ENCODE measurements at regions not wholly inside any gene's neighbourhood (a gene's known extent, or its start where the extent isn't known, plus 50 kb on each side); places are given as distances from the start of the nearest gene placed in this dataset.
"Not testable (repeated sequence)": the region's sequence is repeated elsewhere in the genome, so short reads cannot be mapped to it uniquely, and the experiment has no call there.

GRCh38 chr18:39611381-39612100, 2045.9 kb upstream of the CELF4 start:
- no peak for DNase-seq

DNA sequence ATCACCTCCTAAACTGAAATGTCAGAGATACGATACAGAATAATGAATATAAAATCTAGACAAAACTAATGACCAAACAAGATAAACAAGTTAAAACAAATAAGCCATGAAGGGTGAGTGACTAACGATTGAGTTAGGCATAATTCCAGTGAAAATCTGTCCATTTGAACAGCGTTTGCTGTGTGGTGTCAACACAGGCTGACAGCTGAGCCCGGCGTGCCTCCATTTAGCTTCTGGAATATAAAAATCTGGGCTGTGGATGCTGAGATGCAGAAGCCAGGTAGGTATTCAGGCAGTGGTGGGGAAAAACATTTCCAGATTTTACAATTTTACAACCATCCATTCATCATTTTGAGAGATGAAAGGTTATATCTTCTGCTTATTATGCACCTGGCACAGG, 2041.4 kb upstream of the CELF4 start:
- DNase-seq = no peak

DNA sequence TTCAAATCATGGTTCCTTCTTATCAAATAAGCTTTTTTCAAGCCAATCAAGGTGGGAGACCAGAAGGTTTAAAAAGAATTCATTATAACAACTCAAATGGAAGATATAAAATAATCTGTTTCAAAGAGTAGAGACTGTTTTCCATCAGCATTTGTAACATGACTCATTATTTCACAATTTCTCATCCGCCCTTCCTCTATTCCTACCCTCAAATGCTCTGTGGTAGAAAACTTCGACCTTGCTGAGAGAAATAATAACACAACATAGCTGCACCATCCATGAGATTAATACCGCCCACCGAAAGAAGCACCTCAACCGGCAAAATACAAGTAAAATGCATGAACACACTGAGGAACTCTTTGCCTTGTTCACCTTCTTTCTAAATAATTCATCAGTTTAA, 2039.2 kb upstream of the CELF4 start:
- DNase-seq = peak; percentile 23

GRCh38 chr18:39602131-39602530, 2036.5 kb upstream of the CELF4 start:
- no peak for DNase-seq

DNA sequence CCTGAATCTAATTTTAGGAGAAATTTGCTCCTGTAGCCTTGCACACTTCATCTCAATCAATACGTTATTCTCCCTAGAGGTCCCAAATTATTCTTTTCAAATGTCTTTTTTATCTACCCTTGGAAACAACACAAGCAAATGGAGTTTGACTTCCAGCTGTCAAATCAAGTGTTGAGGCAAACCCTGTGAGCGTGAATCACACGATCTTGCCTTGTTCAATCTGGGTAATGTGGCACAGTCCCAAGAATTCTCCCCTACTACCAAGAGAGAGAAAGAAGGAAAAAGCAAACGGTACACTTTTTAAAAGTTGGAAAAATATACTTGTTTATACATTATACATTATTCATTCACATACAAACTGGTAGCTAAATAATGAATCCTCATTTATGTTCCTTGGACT, 2035.3 kb upstream of the CELF4 start:
- no peak for DNase-seq

DNA sequence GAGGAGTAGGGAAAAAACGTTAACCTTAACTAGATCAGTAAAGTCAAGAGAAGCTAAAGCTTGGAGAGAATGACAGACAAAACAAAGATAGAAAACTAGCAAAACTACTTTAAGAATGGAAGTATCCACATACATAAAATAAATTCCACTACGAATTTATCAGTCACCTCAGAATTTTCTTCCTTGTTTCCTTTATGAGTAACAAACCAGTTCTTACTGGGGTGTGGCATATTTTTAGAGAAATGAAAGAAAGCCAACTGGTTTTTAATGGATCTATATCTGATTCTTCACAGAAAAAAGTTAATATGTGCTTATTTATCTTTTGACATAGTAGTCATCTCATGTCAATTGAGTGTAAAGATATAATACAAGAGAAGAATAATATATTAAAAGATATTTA, 2033.7 kb upstream of the CELF4 start:
- no peak for DNase-seq

DNA sequence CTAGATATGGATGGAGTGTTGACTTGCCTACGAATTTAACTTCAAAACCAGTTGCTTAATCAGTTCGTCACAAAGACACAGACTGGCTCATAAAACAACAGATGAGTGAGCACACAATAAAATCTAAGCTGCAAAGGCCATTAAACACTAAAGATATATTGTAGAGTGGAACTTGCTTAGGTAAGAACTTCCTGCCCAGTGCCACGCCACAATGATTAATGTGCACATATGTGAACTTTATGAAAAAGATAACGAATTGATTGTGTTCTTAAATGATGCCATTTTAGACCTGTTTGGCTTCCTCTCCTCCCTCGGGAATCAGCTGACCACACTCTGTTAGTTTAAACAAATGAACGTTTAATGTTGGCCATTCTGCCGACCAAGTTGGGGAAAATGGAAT, 2031.3 kb upstream of the CELF4 start:
- no peak for DNase-seq

DNA sequence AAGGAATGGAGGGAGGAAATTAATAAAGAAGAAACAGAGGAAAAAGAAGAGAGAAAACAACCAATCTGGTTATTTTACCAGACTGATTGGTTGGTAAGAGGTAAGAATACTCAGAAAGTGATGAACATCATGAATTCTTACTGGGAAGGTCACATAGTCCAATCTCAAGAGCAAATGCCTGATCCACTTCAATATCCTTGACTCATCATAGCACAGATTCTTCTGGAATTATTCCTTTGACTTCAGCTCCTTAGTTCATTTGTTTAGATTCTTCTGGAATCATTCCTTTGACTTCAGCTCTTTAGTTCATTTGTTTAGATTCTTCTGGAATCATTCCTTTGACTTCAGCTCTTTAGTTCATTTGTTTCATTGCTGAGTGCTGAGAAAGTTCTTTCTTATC, 2030.6 kb upstream of the CELF4 start:
- DNase-seq = no peak

DNA sequence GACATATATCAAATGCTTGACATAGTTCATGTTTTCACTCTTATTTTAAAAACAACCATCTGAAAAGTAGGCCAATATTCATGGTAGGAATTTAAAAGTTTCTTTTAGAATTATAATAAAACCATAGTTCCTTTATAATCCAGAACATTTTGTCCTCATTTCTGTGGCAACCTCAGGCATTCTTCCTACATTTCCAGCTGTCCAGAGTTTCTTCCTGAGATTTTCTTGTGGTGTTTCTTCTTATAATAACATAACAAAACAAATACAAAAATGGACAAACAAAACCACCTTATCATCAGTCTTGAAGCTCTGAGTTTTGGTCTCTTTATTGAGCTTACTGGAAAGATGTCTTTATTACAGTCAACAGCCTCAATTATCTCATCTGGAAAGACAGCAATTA, 2028.6 kb upstream of the CELF4 start:
- DNase-seq = no peak

DNA sequence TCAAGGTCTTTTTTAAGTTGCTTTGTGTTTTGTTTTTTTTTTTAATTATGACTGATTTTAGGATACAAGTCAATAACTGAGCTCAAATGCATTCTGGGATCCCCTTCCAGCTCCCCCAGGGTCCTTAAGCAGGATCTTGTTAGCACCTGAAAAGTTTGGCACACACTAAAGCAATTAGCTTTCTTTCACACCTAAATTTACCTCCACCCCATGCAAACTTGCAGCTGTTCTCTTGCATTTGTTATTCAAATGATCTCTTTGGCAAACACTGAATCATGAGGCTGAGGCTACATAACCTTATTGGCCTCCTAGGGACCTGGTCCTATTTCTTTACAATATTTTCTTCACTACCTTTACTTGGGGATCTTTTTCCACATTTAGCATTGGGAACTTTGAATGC, 2026.1 kb upstream of the CELF4 start:
- no peak for DNase-seq

DNA sequence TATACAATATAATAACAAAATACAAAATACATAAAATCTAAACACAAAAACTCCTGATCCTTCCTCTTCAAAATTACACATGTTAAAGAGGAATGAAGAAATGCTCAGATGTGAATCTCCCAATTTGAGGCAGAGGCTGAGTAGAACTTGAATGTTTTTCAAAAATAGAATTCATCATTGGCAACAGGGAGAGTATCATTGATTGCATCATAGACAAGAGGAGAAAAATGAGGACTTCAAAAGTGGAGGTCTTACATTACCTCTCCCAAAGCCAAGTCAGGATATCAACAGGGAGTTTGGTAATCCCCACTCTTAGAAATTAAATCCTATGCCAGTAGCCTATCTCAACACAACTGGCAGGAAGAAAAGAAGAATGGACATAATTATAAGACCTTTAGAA, 2023.9 kb upstream of the CELF4 start:
- DNase-seq = no peak

DNA sequence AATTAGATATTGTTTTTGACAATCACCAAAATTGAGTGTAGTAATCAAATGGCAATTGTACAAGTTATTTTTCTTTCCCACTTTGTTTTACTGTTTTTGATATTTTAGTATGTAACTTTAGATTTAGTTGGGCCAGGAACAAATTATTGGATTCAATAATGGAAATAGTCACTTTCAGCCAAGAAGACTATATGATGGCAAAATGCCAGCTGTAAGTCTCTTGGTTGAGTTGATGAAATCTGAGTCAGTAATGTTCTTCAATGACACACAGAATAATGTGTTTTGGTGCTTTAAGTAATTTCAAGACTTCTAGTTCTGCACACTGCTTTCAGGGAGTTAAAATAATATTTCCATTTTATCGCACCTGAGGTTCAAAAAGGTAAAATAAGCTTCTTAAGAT, 2022.0 kb upstream of the CELF4 start:
- DNase-seq = no peak

DNA sequence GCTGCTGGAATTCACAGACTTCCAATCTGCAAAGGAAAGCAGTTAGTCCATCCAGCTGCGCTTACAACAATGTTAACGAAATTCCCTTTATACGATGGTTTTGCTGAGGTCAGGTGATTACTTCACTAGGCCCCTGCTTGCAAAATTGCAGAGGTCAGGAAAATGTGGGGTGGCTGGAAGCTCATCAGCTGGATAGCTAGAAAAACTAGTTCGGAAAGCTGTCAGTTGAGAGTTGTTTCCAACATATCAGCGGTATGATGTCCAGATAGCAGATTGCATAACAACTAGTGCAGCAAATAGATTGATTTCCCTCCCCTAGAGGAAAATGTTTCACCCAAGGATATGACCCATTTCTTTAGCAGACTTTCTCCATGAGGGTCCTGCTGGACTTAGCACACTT, 2021.1 kb upstream of the CELF4 start:
- no peak for DNase-seq

DNA sequence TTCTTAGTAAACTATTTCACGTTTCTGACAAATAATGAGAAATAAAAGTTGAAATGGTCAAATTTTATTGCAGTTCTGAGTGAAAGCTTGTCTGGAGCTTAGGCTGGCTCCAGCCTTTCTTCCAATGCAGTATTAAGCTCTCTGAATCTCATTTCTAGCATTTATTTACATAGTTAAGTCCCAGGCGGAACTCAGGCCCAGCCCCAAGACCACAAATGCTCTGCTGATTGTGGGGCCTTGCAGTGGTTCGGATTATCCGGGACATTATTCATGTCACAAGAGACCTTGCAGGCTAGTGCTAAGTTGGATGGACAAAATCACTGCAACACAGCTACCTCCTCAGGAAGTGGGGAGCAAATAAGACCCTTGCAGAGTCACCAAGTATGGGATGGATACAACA, 2009.3 kb upstream of the CELF4 start:
- no peak for DNase-seq

- DNase-seq = peak; percentile 29
Measured at GRCh38 chr18:39571511-39571910, 2005.9 kb upstream of the CELF4 start.

GRCh38 chr18:39565551-39566230, 2000.1 kb upstream of the CELF4 start:
- not testable (repeated sequence) for DNase-seq

DNA sequence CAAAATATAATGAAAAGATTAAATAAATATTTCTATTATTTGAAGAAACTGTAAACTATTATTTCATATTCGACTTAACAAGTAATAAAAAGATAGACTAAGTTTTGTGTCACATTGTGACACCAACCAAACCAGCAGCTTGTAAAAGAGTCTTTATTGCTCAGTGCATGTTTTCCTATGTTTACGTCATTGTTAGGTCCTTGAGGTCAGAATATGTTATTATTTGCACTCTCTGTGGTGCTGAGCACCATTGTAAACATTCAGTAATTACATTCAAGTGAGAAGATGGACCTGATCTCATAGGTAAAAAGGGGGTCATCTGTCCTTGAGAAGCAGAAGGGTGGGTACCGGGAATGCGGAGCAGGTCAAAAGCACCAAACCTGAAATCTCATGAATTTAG, 1999.1 kb upstream of the CELF4 start:
- no peak for DNase-seq

- DNase-seq = no peak
Measured at GRCh38 chr18:39561126-39561525, 1995.5 kb upstream of the CELF4 start.

GRCh38 chr18:39558658-39559057, 1993.1 kb upstream of the CELF4 start:
- no peak for DNase-seq

DNA sequence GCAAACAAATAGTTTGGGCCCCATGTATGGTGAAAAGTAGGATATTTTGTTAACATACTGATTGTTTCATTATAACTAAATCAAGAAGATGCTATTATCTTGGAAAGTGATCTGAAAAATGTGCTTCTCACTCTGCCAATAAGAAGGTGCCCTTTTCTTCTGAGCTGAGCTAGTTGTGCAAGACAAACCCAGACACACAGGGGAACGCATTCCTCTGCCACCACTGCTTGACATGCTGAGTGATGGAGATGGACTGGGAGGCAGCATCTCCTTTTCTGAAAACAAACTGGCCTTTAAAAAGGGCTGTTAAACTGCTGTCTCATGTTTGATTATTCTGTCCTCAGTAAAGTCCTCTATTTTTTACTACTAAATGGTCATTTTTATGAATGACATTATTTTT, 1989.9 kb upstream of the CELF4 start:
- DNase-seq = no peak

DNA sequence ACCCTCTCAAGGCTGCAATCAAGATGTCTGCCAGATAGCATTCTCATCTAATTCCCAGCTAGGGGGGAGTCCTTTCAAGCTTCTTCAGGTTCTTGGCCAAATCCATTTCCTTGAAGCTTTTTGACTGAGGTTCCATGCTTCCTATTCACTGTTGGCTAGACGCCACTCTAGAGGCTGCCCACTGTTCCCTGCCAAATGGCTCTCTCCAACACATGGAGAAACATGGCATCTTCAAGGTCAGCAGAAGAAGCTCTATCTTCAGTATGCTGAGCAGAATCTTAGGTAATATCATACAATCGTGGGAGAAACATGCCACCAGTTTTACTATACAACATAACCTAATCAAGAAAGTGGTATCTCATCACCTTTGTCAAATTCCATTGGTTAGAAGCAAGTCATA, 1985.1 kb upstream of the CELF4 start:
- no peak for DNase-seq

DNA sequence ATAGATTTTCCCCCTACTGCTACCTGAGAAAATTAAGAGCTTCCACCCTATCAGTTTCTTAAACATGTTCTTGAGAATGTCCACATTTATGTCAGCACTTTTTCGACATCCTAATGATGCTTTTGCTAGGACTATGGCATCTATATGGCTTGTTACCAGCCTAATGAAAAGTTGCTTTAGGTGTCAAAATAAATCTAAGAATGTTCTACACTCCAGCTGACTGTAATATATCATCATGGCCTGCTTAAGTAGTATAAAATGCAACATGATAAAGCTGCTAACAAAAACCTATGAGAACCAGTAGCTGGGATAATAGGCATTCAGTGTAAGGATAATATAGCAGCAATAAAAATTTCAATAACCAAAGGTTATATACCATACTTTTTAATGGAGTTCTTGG, 1983.5 kb upstream of the CELF4 start:
- DNase-seq = no peak

- DNase-seq = no peak
Measured at GRCh38 chr18:39531659-39532058, 1966.1 kb upstream of the CELF4 start.

- no peak for DNase-seq
Measured at GRCh38 chr18:39529358-39529757, 1963.8 kb upstream of the CELF4 start.

GRCh38 chr18:39527465-39527864, 1961.9 kb upstream of the CELF4 start:
- DNase-seq = no peak
